Small intestine (tissue), 7 donors: ENCODE measurements at regions not wholly inside any gene's neighbourhood (a gene's known extent, or its start where the extent isn't known, plus 50 kb on each side); places are given as distances from the start of the nearest gene placed in this dataset.

Experiments used
- DNase-seq, 2 donors: peaks; one replicate each; pipeline versions ENCODE4 v3.0.0 to v3.0.0-alpha.2; 2013
- FAIRE-seq: peaks from 2 replicates; lab custom pipeline; 2012; peaks lifted over from hg19 to GRCh38; lab: Jason Lieb, UNC
- H3K27ac ChIP-seq, 3 donors: one replicate each; pipeline ENCODE4 v1.5.1; 2013; ENCODE audit warnings: low read length in 2 of 3, mild to moderate bottlenecking in 2 of 3, control low read depth in 1 of 3, inconsistent platforms in 1 of 3, low read depth in 1 of 3, moderate library complexity in 1 of 3
- H3K27me3 ChIP-seq, 3 donors: one replicate each; pipeline ENCODE4 v1.6.1; 2013; ENCODE audit warnings: low read length in 3 of 3, inconsistent platforms in 1 of 3; ENCODE audit not compliant: control insufficient read depth in 3 of 3, insufficient read depth in 3 of 3
- H3K36me3 ChIP-seq, 3 donors: one replicate each; pipeline ENCODE4 v1.6.1; 2013; ENCODE audit warnings: low read length in 3 of 3, inconsistent platforms in 1 of 3, low read depth in 1 of 3, mild to moderate bottlenecking in 1 of 3, moderate library complexity in 1 of 3; ENCODE audit not compliant: control insufficient read depth in 3 of 3, insufficient read depth in 2 of 3
- H3K4me1 ChIP-seq, 3 donors: one replicate each; pipeline ENCODE4 v1.6.1; 2013; ENCODE audit warnings: low read length in 2 of 3, inconsistent platforms in 1 of 3, low read depth in 1 of 3, mild to moderate bottlenecking in 1 of 3, moderate library complexity in 1 of 3; ENCODE audit not compliant: control insufficient read depth in 3 of 3, insufficient read depth in 2 of 3
- H3K4me3 ChIP-seq, 3 donors: one replicate each; pipeline ENCODE4 v1.5.1; 2013; ENCODE audit warnings: low read length in 3 of 3, control low read depth in 1 of 3, inconsistent platforms in 1 of 3, low read depth in 1 of 3, mild to moderate bottlenecking in 1 of 3, moderate library complexity in 1 of 3
- H3K9me3 ChIP-seq, 2 donors: one replicate each; pipeline ENCODE4 v1.6.1; 2013; ENCODE audit warnings: low read depth in 1 of 2, low read length in 1 of 2; ENCODE audit not compliant: control insufficient read depth in 2 of 2, insufficient read depth in 1 of 2
- WGBS, 3 donors: extraction: QIAGEN DNeasy Blood & Tissue Kit; methylation state at CpG; one replicate each; pipeline ENCODE4 v1.1.7; 2013; 5-methylcytosine and 5-hydroxymethylcytosine counted together
- donor health status: healthy with polysubstance abuse.
- donor health status: control.
- donor health status: control.
- donor health status: Bipolar disorder and iron deficiency.
- donor health status: healthy.

GRCh38 chr14:60349663-60350365 lies 100.8 kb downstream of the PPM1A start:
- no peak overlapping the region for H3K4me3 ChIP-seq
- H3K4me1 ChIP-seq: no peaks in the 10 kb centered on the region
- no peak overlapping the region for H3K27ac ChIP-seq
- WGBS, 3 donors: 51 to 57% (median 51%) methylated on average over 8 of the region's 8 CpGs
- H3K9me3 ChIP-seq: no peaks in the 10 kb centered on the region
- FAIRE-seq (no peak), DNase-seq (peak; percentile 43 to 46)
- peaks cover 0 to 5% (median 0%) of the 10 kb centered on the region in 3 donors for H3K27me3 ChIP-seq
- H3K36me3 ChIP-seq: no peaks in the 10 kb centered on the region

- H3K4me1 ChIP-seq: no peaks in the 10 kb centered on the region
- no peak overlapping the region for H3K4me3 ChIP-seq
- no peak for FAIRE-seq
- DNase-seq: no peak
- no peaks in the 10 kb centered on the region for H3K36me3 ChIP-seq
- peaks cover 0 to 5% (median 0%) of the 10 kb centered on the region in 3 donors for H3K27me3 ChIP-seq
- H3K9me3 ChIP-seq: no peaks in the 10 kb centered on the region
- no peak overlapping the region for H3K27ac ChIP-seq
- WGBS, 3 donors: 33 to 55% (median 41%) methylated on average over 5 of the region's 5 CpGs
Measured at GRCh38 chr14:60350366-60350720, 101.3 kb downstream of the PPM1A start.

GRCh38 chr14:60353420-60353819 lies 104.4 kb downstream of the PPM1A start:
- H3K4me3 ChIP-seq: no peak overlapping the region
- WGBS, 3 donors: 67 to 73% (median 71%) methylated on average over 4 of the region's 4 CpGs
- no peak for FAIRE-seq
- H3K36me3 ChIP-seq: no peaks in the 10 kb centered on the region
- H3K27ac ChIP-seq: no peak overlapping the region
- no peaks in the 10 kb centered on the region for H3K4me1 ChIP-seq
- no peak for DNase-seq
- H3K9me3 ChIP-seq: no peaks in the 10 kb centered on the region
- peaks cover 0 to 5% (median 0%) of the 10 kb centered on the region in 3 donors for H3K27me3 ChIP-seq

- Histone ChIP-seq H3K4me1 (no peaks in the 10 kb centered on the region), H3K27me3 (no peaks in the 10 kb centered on the region), H3K27ac (no peak overlapping the region), H3K36me3 (no peaks in the 10 kb centered on the region), H3K9me3 (no peaks in the 10 kb centered on the region), H3K4me3 (peak overlapping the region in 1 of 3 donors; percentile 6)
- no peak for FAIRE-seq
- no peak for DNase-seq
Measured at GRCh38 chr14:60355768-60356167, 106.7 kb downstream of the PPM1A start.

- Histone ChIP-seq H3K4me1 (no peaks in the 10 kb centered on the region), H3K36me3 (no peaks in the 10 kb centered on the region), H3K27ac (no peak overlapping the region), H3K27me3 (no peaks in the 10 kb centered on the region), H3K4me3 (no peak overlapping the region), H3K9me3 (no peaks in the 10 kb centered on the region)
- FAIRE-seq (no peak), DNase-seq (no peak)
- WGBS, 3 donors: 48 to 68% (median 50%) methylated on average over 3 of the region's 3 CpGs
Measured at GRCh38 chr14:60356386-60356785, 107.4 kb downstream of the PPM1A start.

GRCh38 chr14:60356906-60357550 lies 108.0 kb downstream of the PPM1A start:
- Histone ChIP-seq H3K9me3 (no peaks in the 10 kb centered on the region), H3K4me3 (no peak overlapping the region), H3K27me3 (no peaks in the 10 kb centered on the region), H3K4me1 (no peaks in the 10 kb centered on the region), H3K27ac (no peak overlapping the region), H3K36me3 (no peaks in the 10 kb centered on the region)
- FAIRE-seq (no peak), DNase-seq (no peak)
- 55 to 74% (median 57%) methylated on average over 10 of the region's 10 CpGs for WGBS, 3 donors

GRCh38 chr14:60357551-60358149 lies 108.6 kb downstream of the PPM1A start:
- Histone ChIP-seq H3K9me3 (no peaks in the 10 kb centered on the region), H3K27ac (no peak overlapping the region), H3K4me1 (no peaks in the 10 kb centered on the region), H3K27me3 (no peaks in the 10 kb centered on the region), H3K4me3 (no peak overlapping the region), H3K36me3 (no peaks in the 10 kb centered on the region)
- DNase-seq (no peak), FAIRE-seq (no peak)
- WGBS, 3 donors: 88 to 95% (median 94%) methylated on average over 3 of the region's 3 CpGs

GRCh38 chr14:60363275-60363674 lies 114.3 kb downstream of the PPM1A start:
- WGBS, 3 donors: 89 to 94% (median 94%) methylated on average over 2 of the region's 2 CpGs
- Histone ChIP-seq H3K27ac (no peak overlapping the region), H3K36me3 (no peaks in the 10 kb centered on the region), H3K4me3 (no peak overlapping the region), H3K9me3 (no peaks in the 10 kb centered on the region), H3K27me3 (peaks cover 0 to 5% (median 0%) of the 10 kb centered on the region in 3 donors), H3K4me1 (no peaks in the 10 kb centered on the region)
- no peak for DNase-seq
- no peak for FAIRE-seq
